Stimulated activated CD4-positive, alpha-beta T cell treated with anti-CD3 and anti-CD28 coated beads, TNF-alpha, amount 100 ng/mL, for 48 hours (primary cell): ENCODE measurements at regions not wholly inside any gene's neighbourhood (a gene's known extent, or its start where the extent isn't known, plus 50 kb on each side); places are given as distances from the start of the nearest gene placed in this dataset.
A peak's percentile ranks its signal among the peaks of the same experiment; 100 is the strongest.
"Not testable (repeated sequence)": the region's sequence is repeated elsewhere in the genome, so short reads cannot be mapped to it uniquely, and the experiment has no call there.

Experiments
- DNase-seq, 3 donors: peaks; one replicate each; pipeline ENCODE4 v3.0.0-alpha.2; 2020; ENCODE audit warnings: low read depth in 3 of 3

DNA sequence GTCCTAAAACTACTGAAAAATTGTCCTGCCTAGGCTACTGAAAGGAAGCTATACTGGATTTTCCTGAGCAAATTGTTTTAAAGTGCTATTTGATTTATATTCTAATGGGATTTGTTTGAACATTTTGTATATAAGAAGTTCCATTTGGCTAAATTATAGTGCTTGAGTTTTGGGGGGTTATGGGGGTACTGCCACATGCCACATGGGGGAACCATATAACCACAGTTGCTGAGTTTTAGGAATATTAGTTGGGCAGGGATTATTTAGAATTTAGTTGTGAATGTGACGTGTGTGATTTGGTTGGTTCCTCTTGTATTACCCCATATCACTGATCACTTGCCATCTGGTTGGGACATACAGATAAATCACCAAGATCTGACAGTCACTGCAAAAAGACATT, 224.5 kb upstream of the TAPT1 start:
- DNase-seq, result no peak

DNA sequence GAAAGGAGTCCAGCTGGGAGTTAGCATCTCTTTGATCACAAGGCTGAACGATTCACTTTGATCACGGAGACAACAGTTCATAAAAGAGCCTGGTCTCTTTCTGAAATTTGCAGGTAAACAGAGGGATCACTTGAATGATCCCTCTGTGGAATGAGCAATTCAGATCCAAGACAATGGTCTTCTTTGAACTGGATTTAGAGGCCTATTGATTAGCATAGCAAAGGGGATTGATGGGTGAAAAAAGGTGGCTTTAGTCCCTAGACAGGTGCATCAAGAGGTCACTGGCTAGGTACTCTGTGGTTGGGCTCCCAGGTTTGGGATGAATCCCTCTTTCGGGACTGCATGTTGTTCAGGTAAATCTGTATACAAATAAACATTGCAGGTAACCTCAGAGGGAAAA, 223.8 kb upstream of the TAPT1 start:
- DNase-seq, result no peak

DNA sequence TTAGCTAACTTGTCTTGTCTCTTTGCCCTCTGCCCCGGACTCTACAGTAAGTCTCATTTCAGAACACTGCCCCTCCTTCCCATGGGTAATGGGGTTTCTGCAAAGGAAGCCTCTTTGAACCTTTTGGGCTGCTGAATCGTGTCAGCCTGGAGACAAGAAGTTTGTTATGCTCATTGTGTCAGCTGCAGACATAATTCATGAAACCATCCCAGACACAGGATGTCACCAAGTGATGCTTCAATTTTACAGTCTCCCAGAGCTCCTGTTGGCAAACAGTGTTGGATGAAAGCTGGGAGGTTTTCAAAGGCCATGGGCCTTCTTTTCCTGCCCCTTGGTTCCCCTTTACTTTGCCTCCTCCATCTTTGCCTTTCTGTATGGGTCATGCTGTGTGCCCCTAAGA, 223.1 kb upstream of the TAPT1 start:
- no peak for DNase-seq

- no peak for DNase-seq
Observed at GRCh38 chr4:16448241-16448840, 222.1 kb upstream of the TAPT1 start.

DNA sequence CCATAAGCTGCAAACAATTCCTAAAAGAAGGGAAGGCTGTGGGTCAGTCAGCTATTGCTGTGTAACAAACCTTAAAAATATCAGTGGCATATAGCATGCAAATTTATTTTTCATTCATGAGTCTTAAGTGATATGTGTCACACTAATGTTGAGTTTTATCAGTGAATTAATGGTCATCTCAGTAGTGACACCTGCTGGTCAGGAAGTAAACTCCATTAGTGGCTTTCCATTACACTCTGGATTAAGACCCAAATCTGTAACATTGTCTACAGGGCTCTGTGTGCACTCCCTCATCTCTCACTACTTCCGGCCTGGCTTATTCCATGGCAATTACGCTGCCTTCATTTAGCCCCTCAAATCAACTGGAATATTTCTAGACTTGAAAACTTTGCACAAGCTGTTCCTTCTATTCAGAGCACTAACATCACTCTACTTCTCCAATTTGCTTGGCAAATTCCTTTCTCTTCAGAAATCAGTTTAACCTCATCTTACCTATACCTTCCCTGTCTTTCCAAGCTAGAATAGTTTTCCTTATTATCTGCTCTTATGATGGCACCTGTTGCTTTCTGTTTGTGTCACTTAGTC, 217.3 kb upstream of the TAPT1 start:
- peak in 1 of 3 donors; percentile 1 for DNase-seq

DNA sequence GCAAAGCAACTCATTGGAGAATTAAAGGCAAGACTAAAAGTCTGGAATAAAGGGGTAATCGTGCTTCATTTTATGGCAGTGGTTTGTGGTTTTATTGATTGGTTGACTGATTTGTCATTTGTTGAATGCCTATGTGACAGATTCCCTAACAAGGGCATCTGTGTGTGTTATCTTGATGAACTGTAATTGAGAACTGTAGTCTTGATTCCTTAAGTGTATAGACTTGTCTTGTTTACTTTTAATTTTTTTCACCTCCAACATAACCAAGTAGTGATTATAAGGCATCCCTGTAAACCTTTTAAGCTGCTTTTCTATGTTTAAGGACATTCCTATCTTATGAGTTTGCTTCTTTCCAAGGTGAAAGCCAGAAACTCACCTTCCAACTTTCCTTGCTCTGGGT, 216.0 kb upstream of the TAPT1 start:
- no peak for DNase-seq

GRCh38 chr4:16439768-16440167, 213.5 kb upstream of the TAPT1 start:
- DNase-seq, result no peak

DNA sequence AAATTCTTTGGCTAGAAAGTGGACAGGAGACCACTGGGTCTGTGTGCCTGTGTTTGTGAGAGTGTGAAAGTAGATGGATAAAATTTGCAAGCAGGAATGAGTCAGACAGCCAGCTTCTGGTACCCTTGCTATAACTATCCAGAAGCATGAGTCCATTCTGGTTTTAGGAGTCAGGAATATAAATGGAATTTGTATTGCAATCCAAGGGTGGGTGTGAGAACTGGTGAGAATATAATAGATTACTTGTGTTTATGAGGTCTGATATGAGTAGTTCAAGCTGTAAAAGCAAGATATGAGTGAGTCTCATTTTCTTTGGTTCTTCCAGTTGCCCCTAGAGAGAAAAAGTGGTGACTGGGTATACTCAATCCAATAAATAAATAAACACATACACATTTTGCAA, 212.7 kb upstream of the TAPT1 start:
- DNase-seq, result no peak

GRCh38 chr4:16437836-16438235, 211.6 kb upstream of the TAPT1 start:
- DNase-seq, result no peak

DNA sequence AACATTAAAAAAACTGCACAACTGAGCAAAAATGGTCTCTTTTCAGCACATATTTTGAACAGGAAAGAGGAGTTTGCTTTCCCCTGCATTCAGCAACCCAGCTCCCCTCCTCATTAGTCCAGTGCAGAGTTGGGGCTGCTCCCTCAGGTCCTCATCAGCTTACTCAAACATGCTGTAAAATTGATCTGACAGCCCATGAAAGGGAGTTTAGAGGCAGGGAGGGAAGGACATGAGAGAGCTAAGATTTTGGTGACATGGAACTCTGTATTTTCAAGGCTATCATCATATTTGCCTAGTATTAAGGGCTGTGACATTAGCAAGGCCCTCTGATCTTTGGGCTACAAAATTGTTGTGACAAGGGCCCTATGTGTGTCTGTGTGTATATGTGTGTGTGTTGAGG, 205.6 kb upstream of the TAPT1 start:
- DNase-seq, result no peak

DNA sequence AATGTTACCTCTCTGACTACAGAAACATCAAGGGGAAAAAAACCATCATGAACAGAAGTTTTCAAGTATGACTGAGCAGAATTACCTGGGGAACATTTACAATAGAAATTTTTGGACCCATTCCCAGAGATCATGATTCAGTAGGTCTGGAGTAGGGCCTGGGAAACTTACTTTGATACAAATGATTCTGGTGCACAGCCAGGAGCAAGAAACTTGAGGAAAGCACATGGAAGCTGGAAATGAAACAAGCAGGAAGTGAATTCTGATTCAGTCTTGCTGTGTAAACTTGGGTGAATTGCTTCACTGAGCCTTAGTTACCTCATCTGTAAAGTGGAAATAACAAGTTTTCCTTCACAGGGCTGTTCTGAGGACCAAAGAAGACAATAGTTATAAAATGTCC, 192.5 kb upstream of the TAPT1 start:
- DNase-seq, result no peak

GRCh38 chr4:16417198-16417597, 190.9 kb upstream of the TAPT1 start:
- DNase-seq, result no peak

GRCh38 chr4:16416601-16417000, 190.3 kb upstream of the TAPT1 start:
- no peak for DNase-seq

GRCh38 chr4:16415751-16416150, 189.5 kb upstream of the TAPT1 start:
- DNase-seq, result no peak

GRCh38 chr4:16413814-16414555, 187.7 kb upstream of the TAPT1 start:
- no peak for DNase-seq

- no peak for DNase-seq
Observed at GRCh38 chr4:16411501-16412085, 185.3 kb upstream of the TAPT1 start.

- not testable (repeated sequence) for DNase-seq
Observed at GRCh38 chr4:16393216-16393615, 166.9 kb upstream of the TAPT1 start.

DNA sequence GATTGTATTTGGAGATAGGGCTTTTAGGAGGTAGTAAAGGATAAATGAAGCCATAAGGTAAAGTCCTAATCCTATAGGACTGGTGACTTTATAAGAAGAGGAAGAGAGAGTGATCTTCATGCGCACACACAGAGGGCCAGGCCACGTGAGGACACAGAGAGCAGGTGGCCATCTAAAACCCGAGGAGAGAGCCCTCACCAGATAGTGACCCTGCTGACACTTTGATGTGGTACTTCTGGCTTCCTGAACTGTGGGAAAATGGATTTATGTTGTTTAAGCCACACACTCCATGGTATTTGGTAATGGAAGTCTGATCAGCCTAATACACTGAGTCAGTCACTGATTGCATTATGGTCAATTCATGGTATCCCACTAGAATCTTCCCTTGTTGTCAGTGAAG, 164.9 kb upstream of the TAPT1 start:
- no peak for DNase-seq

DNA sequence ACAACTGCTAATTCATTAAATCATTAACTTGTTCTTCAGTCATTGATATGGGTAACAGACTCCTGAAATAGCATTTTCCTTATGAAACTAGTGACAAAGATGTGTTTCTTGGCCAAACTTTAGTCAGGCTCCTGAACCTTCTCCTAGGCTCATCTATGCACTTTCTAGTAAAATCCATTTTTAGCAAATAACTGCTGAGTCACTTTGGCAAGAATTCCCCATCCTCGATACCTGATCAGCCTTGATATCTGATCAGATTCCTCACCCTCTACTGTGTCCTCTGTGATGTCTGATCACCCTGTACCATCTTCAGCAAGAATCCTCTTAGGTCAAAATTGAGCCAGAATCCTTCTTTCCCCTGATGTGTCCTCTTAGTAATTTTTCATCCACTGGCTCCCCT, 161.2 kb upstream of the TAPT1 start:
- DNase-seq, result no peak

GRCh38 chr4:16386711-16387320, 160.5 kb upstream of the TAPT1 start:
- DNase-seq, result no peak

GRCh38 chr4:16384576-16384975, 158.3 kb upstream of the TAPT1 start:
- DNase-seq, result no peak

GRCh38 chr4:16382571-16382970, 156.3 kb upstream of the TAPT1 start:
- DNase-seq, result no peak

DNA sequence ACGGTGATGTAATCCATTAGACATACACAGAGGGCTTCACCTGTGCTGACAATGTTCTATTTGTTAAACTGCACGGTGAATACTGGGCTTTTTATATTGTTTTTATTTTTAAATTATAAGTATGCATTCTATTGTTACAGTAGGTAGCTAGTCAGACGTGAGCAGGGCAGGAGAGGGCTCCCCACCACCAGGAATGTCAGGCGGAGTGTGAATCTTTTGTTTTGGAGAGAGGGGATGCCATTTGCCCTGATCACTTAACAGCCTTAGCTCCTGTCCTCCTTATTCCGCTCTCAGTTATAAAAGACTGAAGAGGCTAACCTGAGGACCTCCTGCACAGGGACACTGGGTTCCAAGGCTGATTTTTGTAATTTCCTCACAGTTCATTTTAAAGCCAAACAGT, 151.6 kb upstream of the TAPT1 start:
- DNase-seq, result no peak
